Esophagus muscularis mucosa (tissue), 4 donors: ENCODE measurements at regions not wholly inside any gene's neighbourhood (a gene's known extent, or its start where the extent isn't known, plus 50 kb on each side); places are given as distances from the start of the nearest gene placed in this dataset.

Experiments
- CTCF ChIP-seq, 3 experiments: fragments of 200-600 bp in 2 of 3; fragments of 450-650 bp in 1 of 3; sonication (generic) in 2 of 3; IDR thresholded peaks; one replicate each; pipeline ENCODE4 v1.5.1; 2017 to 2019; ENCODE audit warnings: antibody characterized with exemption in 3 of 3, mild to moderate bottlenecking in 2 of 3, moderate library complexity in 1 of 3
- EP300 ChIP-seq: sonication (generic); formaldehyde crosslinking; IDR thresholded peaks from one replicate; pipeline ENCODE4 v1.6.1; 2017; ENCODE audit warnings: antibody characterized with exemption
- POLR2A ChIP-seq: fragments of 450-650 bp; IDR thresholded peaks from one replicate; pipeline ENCODE4 v1.6.1; 2017; ENCODE audit warnings: antibody characterized with exemption, moderate library complexity, mild to moderate bottlenecking, low read depth
- POLR2AphosphoS5 ChIP-seq, 2 donors: sonication (generic); formaldehyde crosslinking; IDR thresholded peaks; one replicate each; pipeline ENCODE4 v1.6.1; 2017; ENCODE audit warnings: antibody characterized with exemption in 2 of 2

- TF ChIP-seq CTCF (IDR thresholded peaks at IDR 0.05) (no peak), POLR2A (no peak), POLR2AphosphoS5 (IDR thresholded peaks at IDR 0.05) (no peak), EP300 (no peak)
These were observed 74.9 kb downstream of the C9orf152 start for GRCh38 chr9:110133059-110133458.
